A204.1 (cell line): ENCODE measurements at regions not wholly inside any gene's neighbourhood (a gene's known extent, or its start where the extent isn't known, plus 50 kb on each side); places are given as distances from the start of the nearest gene placed in this dataset.

Source experiments
- FAIRE-seq: peaks from 2 replicates; lab custom pipeline; 2012; peaks lifted over from hg19 to GRCh38; lab: Jason Lieb, UNC

DNA sequence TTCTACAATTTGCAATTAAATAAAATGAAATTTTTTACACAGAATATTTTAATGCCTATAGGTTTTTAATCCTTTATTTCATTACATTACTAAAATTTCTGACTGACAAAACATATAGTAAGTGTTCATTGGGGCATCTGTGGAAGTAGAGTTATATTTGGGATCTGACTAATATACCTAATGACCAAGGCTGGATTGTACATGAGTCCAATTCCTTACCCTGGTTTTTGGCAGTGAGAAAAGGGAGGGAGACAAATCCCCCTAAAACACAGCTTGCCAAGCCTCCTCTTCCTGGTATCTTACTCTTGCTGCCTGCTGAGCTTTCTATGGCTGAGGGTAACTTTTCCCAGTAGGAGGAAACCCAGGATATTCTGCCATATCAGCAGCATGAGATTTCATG lies 149.4 kb upstream of the CDH20 start:
- no peak for FAIRE-seq

GRCh38 chr18:61187971-61188370 lies 145.3 kb upstream of the CDH20 start:
- FAIRE-seq, result no peak

- FAIRE-seq, result no peak
These were observed 143.9 kb upstream of the CDH20 start for GRCh38 chr18:61189376-61189775.

DNA sequence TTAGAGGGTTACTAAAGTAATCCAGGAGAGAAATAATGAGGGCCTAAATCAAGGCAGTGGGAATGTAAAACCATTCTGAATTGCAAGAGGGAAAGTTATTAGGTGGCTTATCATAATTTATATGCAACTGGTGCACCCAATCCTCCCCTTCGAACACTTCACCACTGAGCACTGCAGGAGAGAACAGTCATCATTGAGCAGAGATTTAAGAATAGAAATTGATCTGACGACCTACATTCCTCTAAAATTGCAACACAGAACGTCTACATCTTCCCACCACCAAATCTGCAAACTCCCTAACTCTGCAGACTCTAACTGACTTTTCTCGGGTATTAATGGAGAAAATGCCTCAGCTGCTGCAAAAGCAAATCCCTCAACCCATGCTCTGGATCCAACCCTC lies 138.5 kb upstream of the CDH20 start:
- FAIRE-seq, result no peak

DNA sequence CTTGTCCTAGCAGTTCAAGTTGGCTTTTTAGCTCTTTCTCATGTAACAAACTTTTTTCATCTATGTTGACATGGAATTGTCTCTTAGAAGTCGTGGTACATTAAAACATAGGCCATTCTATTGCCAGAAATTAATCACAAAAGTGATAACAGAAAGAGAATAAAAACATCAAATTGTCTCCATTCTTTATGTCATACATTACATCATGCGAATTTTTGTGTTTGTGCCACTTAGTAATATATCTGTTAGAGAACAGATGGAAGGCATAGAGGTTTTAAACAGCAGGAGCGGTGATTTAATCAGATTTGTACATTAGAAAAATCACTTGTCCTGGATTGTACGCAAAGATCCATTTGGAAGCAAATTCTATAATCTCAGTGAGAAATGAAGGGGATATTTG lies 136.5 kb upstream of the CDH20 start:
- FAIRE-seq, result no peak

GRCh38 chr18:61198486-61198885 lies 134.7 kb upstream of the CDH20 start:
- no peak for FAIRE-seq

- FAIRE-seq, result no peak
These were observed 133.9 kb upstream of the CDH20 start for GRCh38 chr18:61199171-61199848.

DNA sequence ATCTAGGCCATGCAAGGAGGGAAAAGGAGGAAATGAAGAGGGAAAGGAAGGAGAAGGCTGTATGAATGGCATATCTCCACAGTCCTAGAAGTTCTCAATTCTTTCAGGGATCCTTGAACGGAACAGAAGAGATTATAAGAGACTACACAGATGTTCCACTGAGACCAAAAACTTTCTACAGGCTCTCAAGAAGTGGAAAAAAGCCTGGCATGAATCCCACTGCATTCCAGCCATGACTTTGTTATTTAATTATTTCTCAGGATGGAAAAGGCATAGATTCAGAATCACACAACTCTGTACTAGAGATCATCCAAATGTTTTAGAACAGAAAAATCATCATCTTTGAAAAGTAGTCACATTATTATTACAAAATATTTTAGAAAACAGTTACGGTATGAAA lies 131.7 kb upstream of the CDH20 start:
- FAIRE-seq, result no peak

DNA sequence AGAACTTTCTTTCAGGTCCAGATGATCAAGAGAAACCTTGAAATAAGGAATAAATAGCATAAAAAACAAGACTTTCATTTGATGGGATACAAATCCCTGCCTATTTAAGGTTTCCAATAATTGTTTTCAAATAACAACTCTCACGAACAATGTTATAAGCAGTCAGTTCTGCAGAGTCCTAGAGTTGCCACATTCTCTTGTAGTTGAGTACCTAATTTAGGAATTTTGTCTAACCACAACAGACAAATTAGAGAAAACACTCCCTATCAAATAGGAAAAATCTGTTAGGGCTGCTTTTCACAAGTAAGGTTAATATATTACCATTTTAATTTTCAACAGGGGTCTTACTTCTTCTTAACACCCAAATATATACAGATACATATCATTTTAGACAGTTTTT lies 130.1 kb upstream of the CDH20 start:
- FAIRE-seq, result no peak

DNA sequence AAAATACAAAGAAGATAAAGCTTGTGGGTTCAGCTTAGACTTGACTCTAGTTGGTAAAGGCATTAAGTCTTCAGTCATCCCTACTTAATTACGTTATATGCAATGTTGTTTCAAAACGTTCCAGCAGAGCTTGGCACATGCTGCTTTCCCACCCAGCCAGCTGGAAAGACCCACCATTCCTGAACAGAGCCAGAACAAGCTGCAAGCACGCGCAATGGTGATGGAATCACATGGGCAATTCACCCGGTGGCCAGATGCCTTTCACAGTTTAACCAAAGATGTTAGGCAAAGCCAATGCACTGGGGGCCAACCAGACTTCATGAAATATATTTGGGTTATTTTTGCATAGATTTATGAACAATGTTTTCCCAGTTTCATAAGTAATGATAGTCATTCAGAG lies 123.4 kb upstream of the CDH20 start:
- FAIRE-seq, result no peak

GRCh38 chr18:61216051-61216450 lies 117.2 kb upstream of the CDH20 start:
- no peak for FAIRE-seq

- FAIRE-seq, result no peak
These were observed 111.0 kb upstream of the CDH20 start for GRCh38 chr18:61222206-61222605.

- no peak for FAIRE-seq
These were observed 107.9 kb upstream of the CDH20 start for GRCh38 chr18:61225336-61225735.

GRCh38 chr18:61236356-61237057 lies 96.7 kb upstream of the CDH20 start:
- no peak for FAIRE-seq

DNA sequence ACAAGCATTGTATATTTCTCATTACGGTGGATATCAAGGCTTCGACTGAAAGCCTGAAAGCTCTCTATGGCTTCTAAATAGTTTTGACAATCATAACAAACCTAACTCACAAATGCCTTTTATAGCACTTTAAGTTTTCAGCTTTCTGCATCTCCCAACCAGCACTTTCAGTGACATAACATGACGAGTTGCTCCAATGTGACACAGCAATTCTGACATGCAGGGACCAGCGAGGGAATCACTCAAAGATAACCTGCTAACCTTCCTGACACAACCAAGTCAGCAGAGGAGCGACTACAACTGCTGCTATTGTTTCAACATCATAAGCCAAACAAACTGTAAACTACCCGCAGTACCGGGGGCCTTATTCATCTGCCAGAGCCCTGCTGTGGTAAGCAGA lies 95.7 kb upstream of the CDH20 start:
- no peak for FAIRE-seq

DNA sequence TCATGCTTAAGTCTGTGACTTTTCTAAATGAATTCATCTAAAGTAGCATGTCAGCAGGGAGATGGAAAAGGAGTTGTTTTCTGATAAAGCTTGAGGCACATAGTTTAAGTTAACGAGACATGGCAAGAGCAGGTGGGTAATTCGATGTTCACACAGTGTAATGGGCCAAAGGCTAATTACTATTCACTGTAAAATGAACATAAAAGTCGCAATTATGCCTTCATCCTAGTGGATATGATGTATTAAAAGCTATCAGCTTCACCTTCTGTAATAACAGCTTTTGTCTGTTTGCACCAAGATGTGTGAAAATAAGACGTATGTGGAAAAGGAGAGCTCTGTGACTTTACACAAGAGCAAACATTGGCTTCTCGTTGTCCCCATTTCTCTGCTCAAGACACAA lies 94.2 kb upstream of the CDH20 start:
- FAIRE-seq, result no peak

- no peak for FAIRE-seq
These were observed 91.9 kb upstream of the CDH20 start for GRCh38 chr18:61241260-61241853.

- no peak for FAIRE-seq
These were observed 88.6 kb upstream of the CDH20 start for GRCh38 chr18:61244632-61245031.

DNA sequence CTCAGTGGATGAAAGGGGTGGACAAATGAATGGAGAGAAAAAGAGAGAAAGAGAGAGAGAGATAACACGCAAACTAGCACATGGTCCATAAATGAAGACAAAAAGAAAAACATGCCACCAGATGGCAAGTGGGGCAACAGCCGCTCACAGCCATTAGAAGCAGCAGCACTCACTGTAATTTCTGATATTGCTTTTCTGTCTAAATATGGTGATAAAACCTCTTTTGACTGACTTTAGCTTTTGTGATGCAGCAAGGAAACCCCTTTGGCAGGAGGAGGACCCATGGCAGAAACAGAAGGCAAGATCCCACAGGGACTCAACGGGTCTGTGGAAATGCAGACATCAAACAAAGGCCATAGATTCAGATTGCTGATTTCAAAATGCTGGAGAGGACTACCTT lies 88.0 kb upstream of the CDH20 start:
- no peak for FAIRE-seq

GRCh38 chr18:61248589-61248988 lies 84.6 kb upstream of the CDH20 start:
- no peak for FAIRE-seq

- FAIRE-seq, result no peak
These were observed 76.9 kb upstream of the CDH20 start for GRCh38 chr18:61256291-61256690.

- FAIRE-seq, result no peak
These were observed 71.4 kb upstream of the CDH20 start for GRCh38 chr18:61261870-61262269.

- no peak for FAIRE-seq
These were observed 60.4 kb upstream of the CDH20 start for GRCh38 chr18:61272793-61273192.

- no peak for FAIRE-seq
These were observed 59.7 kb upstream of the CDH20 start for GRCh38 chr18:61273533-61273932.
